Stimulated activated CD4-positive, alpha-beta T cell treated with anti-CD3 and anti-CD28 coated beads, Interleukin-2, amount 100 ng/mL, for 48 hours (primary cell): ENCODE measurements at regions not wholly inside any gene's neighbourhood (a gene's known extent, or its start where the extent isn't known, plus 50 kb on each side); places are given as distances from the start of the nearest gene placed in this dataset.
A peak's percentile ranks its signal among the peaks of the same experiment; 100 is the strongest.

Experiments
- DNase-seq, 2 donors: peaks; one replicate each; pipeline ENCODE4 v3.0.0-alpha.2; 2020

- DNase-seq: no peak
Observed at GRCh38 chr13:73998631-73999030, 135.6 kb downstream of the KLF12 start.

- no peak for DNase-seq
Observed at GRCh38 chr13:73997964-73998363, 136.2 kb downstream of the KLF12 start.

GRCh38 chr13:73996569-73996968 is 137.6 kb downstream of the KLF12 start:
- no peak for DNase-seq

- no peak for DNase-seq
Observed at GRCh38 chr13:73995736-73996135, 138.5 kb downstream of the KLF12 start.

- no peak for DNase-seq
Observed at GRCh38 chr13:73993661-73994060, 140.5 kb downstream of the KLF12 start.

GRCh38 chr13:73991884-73992283 is 142.3 kb downstream of the KLF12 start:
- DNase-seq: no peak

- no peak for DNase-seq
Observed at GRCh38 chr13:73991384-73991783, 142.8 kb downstream of the KLF12 start.

- DNase-seq: no peak
Observed at GRCh38 chr13:73989244-73989843, 144.9 kb downstream of the KLF12 start.

GRCh38 chr13:73988461-73988860 is 145.7 kb downstream of the KLF12 start:
- DNase-seq: no peak

- DNase-seq: no peak
Observed at GRCh38 chr13:73987618-73988017, 146.6 kb downstream of the KLF12 start.

- no peak for DNase-seq
Observed at GRCh38 chr13:73985783-73986182, 148.4 kb downstream of the KLF12 start.

GRCh38 chr13:73984949-73985691 is 149.1 kb downstream of the KLF12 start:
- peak; percentile 54 to 59 for DNase-seq

GRCh38 chr13:73984201-73984600 is 150.0 kb downstream of the KLF12 start:
- DNase-seq: no peak

GRCh38 chr13:73983109-73983508 is 151.1 kb downstream of the KLF12 start:
- no peak for DNase-seq

GRCh38 chr13:73981595-73981994 is 152.6 kb downstream of the KLF12 start:
- DNase-seq: no peak

- DNase-seq: no peak
Observed at GRCh38 chr13:73975767-73976166, 158.4 kb downstream of the KLF12 start.

GRCh38 chr13:73974051-73974450 is 160.2 kb downstream of the KLF12 start:
- DNase-seq: no peak

- DNase-seq: no peak
Observed at GRCh38 chr13:73973156-73973555, 161.0 kb downstream of the KLF12 start.

- DNase-seq: no peak
Observed at GRCh38 chr13:73972545-73972944, 161.7 kb downstream of the KLF12 start.

- no peak for DNase-seq
Observed at GRCh38 chr13:73971481-73971880, 162.7 kb downstream of the KLF12 start.

- DNase-seq: no peak
Observed at GRCh38 chr13:73970421-73971055, 163.7 kb downstream of the KLF12 start.

- no peak for DNase-seq
Observed at GRCh38 chr13:73967397-73968165, 166.6 kb downstream of the KLF12 start.

GRCh38 chr13:73966331-73966730 is 167.9 kb downstream of the KLF12 start:
- DNase-seq: no peak

- no peak for DNase-seq
Observed at GRCh38 chr13:73962284-73962683, 171.9 kb downstream of the KLF12 start.
